ENCODE measurements at regions not wholly inside any gene's neighbourhood (a gene's known extent, or its start where the extent isn't known, plus 50 kb on each side); places are given as distances from the start of the nearest gene placed in this dataset.

DNA sequence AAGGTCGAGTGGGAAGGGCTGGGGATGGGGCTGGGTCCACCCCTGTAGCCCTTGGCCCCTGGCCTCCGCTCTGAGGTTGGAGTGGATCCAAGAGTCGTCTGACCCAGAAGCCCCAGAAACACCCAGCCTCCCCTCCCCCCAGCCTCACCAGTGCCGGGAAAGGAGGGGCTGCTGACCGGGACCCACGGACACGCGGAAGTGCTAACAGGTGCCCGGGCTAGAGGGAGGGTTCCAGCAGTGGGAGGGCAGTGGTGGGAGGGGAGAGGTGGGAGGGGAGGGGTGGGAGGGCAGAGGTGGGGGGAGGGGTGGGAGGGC lies 131.8 kb upstream of the NKX1-1 start:
- TF ChIP-seq, protein P1, sequence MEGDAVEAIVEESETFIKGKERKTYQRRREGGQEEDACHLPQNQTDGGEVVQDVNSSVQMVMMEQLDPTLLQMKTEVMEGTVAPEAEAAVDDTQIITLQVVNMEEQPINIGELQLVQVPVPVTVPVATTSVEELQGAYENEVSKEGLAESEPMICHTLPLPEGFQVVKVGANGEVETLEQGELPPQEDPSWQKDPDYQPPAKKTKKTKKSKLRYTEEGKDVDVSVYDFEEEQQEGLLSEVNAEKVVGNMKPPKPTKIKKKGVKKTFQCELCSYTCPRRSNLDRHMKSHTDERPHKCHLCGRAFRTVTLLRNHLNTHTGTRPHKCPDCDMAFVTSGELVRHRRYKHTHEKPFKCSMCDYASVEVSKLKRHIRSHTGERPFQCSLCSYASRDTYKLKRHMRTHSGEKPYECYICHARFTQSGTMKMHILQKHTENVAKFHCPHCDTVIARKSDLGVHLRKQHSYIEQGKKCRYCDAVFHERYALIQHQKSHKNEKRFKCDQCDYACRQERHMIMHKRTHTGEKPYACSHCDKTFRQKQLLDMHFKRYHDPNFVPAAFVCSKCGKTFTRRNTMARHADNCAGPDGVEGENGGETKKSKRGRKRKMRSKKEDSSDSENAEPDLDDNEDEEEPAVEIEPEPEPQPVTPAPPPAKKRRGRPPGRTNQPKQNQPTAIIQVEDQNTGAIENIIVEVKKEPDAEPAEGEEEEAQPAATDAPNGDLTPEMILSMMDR (IDR thresholded peaks at IDR 0.05; ENCODE audit: borderline replicate concordance, extremely low read depth, low read length, poor library complexity, severe bottlenecking), result no peak
- TF ChIP-seq EZH2 (IDR thresholded peaks at IDR 0.05; ENCODE audit: borderline replicate concordance, low read depth, low read length, severe bottlenecking), result no peak
